Osteocyte (in vitro differentiated cells): ENCODE measurements at regions not wholly inside any gene's neighbourhood (a gene's known extent, or its start where the extent isn't known, plus 50 kb on each side); places are given as distances from the start of the nearest gene placed in this dataset.

ENCODE experiments used
- DNase-seq: peaks from one replicate; pipeline ENCODE4 v3.0.0; 2021; ENCODE audit warnings: mixed read lengths; ENCODE audit not compliant: unreplicated experiment; ENCODE audit errors: extremely low spot score
- H3K27ac Mint-ChIP-seq: one replicate; pipeline ENCODE4 v1.8.0; 2021; ENCODE audit warnings: mild to moderate bottlenecking, mixed read lengths; ENCODE audit not compliant: unreplicated experiment
- H3K27me3 Mint-ChIP-seq: one replicate; pipeline ENCODE4 v1.8.0; 2021; ENCODE audit warnings: mixed read lengths; ENCODE audit not compliant: unreplicated experiment
- H3K36me3 Mint-ChIP-seq: one replicate; pipeline ENCODE4 v1.8.0; 2021; ENCODE audit warnings: mixed read lengths; ENCODE audit not compliant: unreplicated experiment
- H3K4me1 Mint-ChIP-seq: one replicate; pipeline ENCODE4 v1.8.0; 2021; ENCODE audit warnings: mixed read lengths; ENCODE audit not compliant: unreplicated experiment
- H3K4me3 Mint-ChIP-seq: one replicate; pipeline ENCODE4 v1.8.0; 2021; ENCODE audit warnings: mild to moderate bottlenecking, moderate library complexity, mixed read lengths; ENCODE audit not compliant: unreplicated experiment
- H3K9me3 Mint-ChIP-seq: one replicate; pipeline ENCODE4 v1.8.0; 2021; ENCODE audit warnings: mixed read lengths; ENCODE audit not compliant: unreplicated experiment
- TF ChIP-seq, protein P1 (sequence below): fragments of 200-600 bp; sonication (generic); IDR thresholded peaks from 2 replicates; pipeline ENCODE4 v1.5.0; 2021; ENCODE audit warnings: antibody characterized with exemption, mild to moderate bottlenecking, moderate library complexity

DNA sequence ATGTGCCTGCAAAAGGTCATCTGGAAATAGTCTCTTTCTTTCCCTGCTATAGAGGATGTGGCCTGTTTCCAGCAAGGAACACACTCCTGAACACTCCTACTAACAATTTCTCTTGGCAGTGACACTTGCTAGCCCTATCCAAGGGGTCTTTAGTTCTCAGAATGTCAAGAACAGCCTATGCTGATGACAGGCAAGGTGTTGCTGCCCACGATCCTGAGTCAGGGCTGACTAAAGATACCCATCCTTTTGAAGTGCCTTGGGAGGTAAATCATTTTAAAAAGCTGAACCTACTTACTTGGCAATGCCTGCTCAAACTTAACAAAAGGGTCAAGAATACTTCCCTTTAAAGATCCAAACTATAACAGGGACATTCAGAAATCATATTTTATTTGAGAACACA lies 1146.4 kb downstream of the VRK1 start:
- DNase-seq, result no peak
- Mint-ChIP-seq H3K36me3 (no peaks in the 10 kb centered on the region), H3K9me3 (peaks cover 50% of the 10 kb centered on the region), H3K27me3 (no peaks in the 10 kb centered on the region), H3K27ac (no peak overlapping the region), H3K4me1 (no peaks in the 10 kb centered on the region), H3K4me3 (no peak overlapping the region)
- TF ChIP-seq, protein P1, sequence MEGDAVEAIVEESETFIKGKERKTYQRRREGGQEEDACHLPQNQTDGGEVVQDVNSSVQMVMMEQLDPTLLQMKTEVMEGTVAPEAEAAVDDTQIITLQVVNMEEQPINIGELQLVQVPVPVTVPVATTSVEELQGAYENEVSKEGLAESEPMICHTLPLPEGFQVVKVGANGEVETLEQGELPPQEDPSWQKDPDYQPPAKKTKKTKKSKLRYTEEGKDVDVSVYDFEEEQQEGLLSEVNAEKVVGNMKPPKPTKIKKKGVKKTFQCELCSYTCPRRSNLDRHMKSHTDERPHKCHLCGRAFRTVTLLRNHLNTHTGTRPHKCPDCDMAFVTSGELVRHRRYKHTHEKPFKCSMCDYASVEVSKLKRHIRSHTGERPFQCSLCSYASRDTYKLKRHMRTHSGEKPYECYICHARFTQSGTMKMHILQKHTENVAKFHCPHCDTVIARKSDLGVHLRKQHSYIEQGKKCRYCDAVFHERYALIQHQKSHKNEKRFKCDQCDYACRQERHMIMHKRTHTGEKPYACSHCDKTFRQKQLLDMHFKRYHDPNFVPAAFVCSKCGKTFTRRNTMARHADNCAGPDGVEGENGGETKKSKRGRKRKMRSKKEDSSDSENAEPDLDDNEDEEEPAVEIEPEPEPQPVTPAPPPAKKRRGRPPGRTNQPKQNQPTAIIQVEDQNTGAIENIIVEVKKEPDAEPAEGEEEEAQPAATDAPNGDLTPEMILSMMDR, result no peak

GRCh38 chr14:97944380-97944779 lies 1147.2 kb downstream of the VRK1 start:
- H3K36me3 Mint-ChIP-seq, result no peaks in the 10 kb centered on the region
- DNase-seq, result no peak
- TF ChIP-seq, protein P1, result no peak
- no peaks in the 10 kb centered on the region for H3K27me3 Mint-ChIP-seq
- H3K4me3 Mint-ChIP-seq, result no peak overlapping the region
- no peaks in the 10 kb centered on the region for H3K4me1 Mint-ChIP-seq
- peaks cover 43% of the 10 kb centered on the region for H3K9me3 Mint-ChIP-seq
- H3K27ac Mint-ChIP-seq, result no peak overlapping the region

DNA sequence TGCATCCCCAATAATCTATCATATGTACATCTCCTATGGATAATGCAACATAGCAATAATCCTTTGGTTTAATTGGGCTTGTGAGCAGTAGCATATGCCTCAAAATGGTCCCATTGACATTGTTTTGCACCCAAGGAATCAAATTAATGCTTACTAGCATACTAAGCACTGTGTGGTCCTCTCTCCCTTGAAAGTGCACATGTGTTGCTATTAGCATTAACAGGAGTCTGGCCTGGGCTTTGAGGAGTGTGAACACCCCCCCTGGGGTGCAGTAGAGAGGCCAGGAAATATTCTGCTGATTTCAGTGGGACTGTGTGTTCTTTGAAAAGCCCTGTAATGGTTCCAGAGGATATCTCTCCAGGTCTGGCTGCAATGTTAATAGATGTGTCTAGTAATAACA lies 1148.4 kb downstream of the VRK1 start:
- no peaks in the 10 kb centered on the region for H3K27me3 Mint-ChIP-seq
- H3K36me3 Mint-ChIP-seq, result no peaks in the 10 kb centered on the region
- TF ChIP-seq, protein P1, result no peak
- H3K27ac Mint-ChIP-seq, result no peak overlapping the region
- no peaks in the 10 kb centered on the region for H3K4me1 Mint-ChIP-seq
- H3K9me3 Mint-ChIP-seq, result peaks cover 42% of the 10 kb centered on the region
- DNase-seq, result no peak
- H3K4me3 Mint-ChIP-seq, result no peak overlapping the region

DNA sequence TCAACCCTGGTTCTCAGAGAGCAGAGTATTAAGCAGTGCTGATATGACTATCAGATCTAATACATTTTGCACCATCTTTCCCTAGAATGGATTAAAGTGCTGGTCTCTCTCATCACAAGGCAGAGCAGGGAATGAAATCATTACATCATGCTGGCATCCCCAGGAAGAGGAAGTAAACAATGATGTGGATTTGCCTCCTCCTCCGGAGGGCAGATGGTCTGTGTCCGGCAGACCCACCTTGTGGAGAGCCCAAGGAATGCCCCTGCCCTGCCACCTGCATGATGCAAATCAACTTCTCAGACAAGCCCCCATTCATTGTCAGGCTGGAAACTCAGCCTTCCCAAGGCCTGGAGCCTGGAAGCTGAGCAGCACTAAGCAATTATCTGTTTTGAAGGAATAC lies 1149.1 kb downstream of the VRK1 start:
- TF ChIP-seq, protein P1, result no peak
- no peak for DNase-seq
- peaks cover 46% of the 10 kb centered on the region for H3K9me3 Mint-ChIP-seq
- no peaks in the 10 kb centered on the region for H3K36me3 Mint-ChIP-seq
- no peaks in the 10 kb centered on the region for H3K27me3 Mint-ChIP-seq
- no peaks in the 10 kb centered on the region for H3K4me1 Mint-ChIP-seq
- no peak overlapping the region for H3K27ac Mint-ChIP-seq
- no peak overlapping the region for H3K4me3 Mint-ChIP-seq

DNA sequence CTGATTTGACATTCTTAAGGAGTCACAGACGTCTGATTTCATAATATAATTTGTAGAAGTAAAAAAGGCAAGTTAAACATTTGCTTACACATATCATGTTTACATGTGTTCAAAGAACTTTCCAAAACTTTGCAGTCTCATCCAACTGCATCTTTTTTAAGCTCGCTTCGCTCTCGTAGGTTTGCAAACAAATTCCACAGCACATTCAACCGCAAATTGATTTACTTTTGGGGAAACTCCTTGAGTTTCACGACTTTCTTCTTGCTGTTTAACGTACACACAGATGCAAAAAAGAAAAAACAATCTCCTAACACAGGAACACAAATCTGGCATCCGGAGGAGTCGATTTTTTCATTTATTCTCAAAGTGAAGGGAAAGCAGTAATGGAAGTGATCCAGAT lies 1149.5 kb downstream of the VRK1 start:
- Mint-ChIP-seq H3K27me3 (no peaks in the 10 kb centered on the region), H3K27ac (no peak overlapping the region), H3K4me1 (no peaks in the 10 kb centered on the region), H3K36me3 (no peaks in the 10 kb centered on the region), H3K4me3 (no peak overlapping the region), H3K9me3 (peaks cover 48% of the 10 kb centered on the region)
- no peak for DNase-seq
- TF ChIP-seq, protein P1, result no peak
